ENCODE measurements at regions not wholly inside any gene's neighbourhood (a gene's known extent, or its start where the extent isn't known, plus 50 kb on each side); places are given as distances from the start of the nearest gene placed in this dataset.
"Not testable (repeated sequence)": the region's sequence is repeated elsewhere in the genome, so short reads cannot be mapped to it uniquely, and the experiment has no call there.

GRCh38 chr4:164617426-164617825 is 136.5 kb upstream of the SMIM31 start:
- no peak for DNase-seq

GRCh38 chr4:164617911-164618310 is 136.0 kb upstream of the SMIM31 start:
- DNase-seq: no peak

- no peak for DNase-seq
These were observed 131.9 kb upstream of the SMIM31 start for GRCh38 chr4:164621886-164622521.

GRCh38 chr4:164623099-164623498 is 130.8 kb upstream of the SMIM31 start:
- DNase-seq: no peak

- DNase-seq: no peak
These were observed 114.9 kb upstream of the SMIM31 start for GRCh38 chr4:164639001-164639400.

GRCh38 chr4:164648151-164648848 is 105.6 kb upstream of the SMIM31 start:
- no peak for DNase-seq

GRCh38 chr4:164648849-164649212 is 105.1 kb upstream of the SMIM31 start:
- DNase-seq: no peak

GRCh38 chr4:164659765-164660164 is 94.2 kb upstream of the SMIM31 start:
- no peak for DNase-seq

GRCh38 chr4:164676152-164676551 is 77.8 kb upstream of the SMIM31 start:
- DNase-seq: not testable (repeated sequence)

- DNase-seq: no peak
These were observed 70.9 kb upstream of the SMIM31 start for GRCh38 chr4:164683040-164683439.

GRCh38 chr4:164695650-164696049 is 58.3 kb upstream of the SMIM31 start:
- no peak for DNase-seq

- peak in 2 of 3 experiments; percentile 15 to 28 for DNase-seq
These were observed 53.5 kb upstream of the SMIM31 start for GRCh38 chr4:164700471-164700870.

- DNase-seq: no peak
These were observed 52.3 kb upstream of the SMIM31 start for GRCh38 chr4:164701665-164702064.

All from NCI-H1417 (cell line).